H9 (cell line): ENCODE measurements at regions not wholly inside any gene's neighbourhood (a gene's known extent, or its start where the extent isn't known, plus 50 kb on each side); places are given as distances from the start of the nearest gene placed in this dataset.

Source experiments
- DNase-seq: peaks from one replicate; pipeline ENCODE4 v3.0.0-alpha.2; 2017
- H2AFZ ChIP-seq: one replicate; pipeline ENCODE4 v1.6.1; 2013; ENCODE audit warnings: mild to moderate bottlenecking, low read length, control low read depth, moderate library complexity
- H2AK5ac ChIP-seq: 2 replicates; pipeline ENCODE4 v1.6.1; 2013; ENCODE audit warnings: low read length, control low read depth, mixed read lengths; ENCODE audit not compliant: insufficient read length
- H2BK120ac ChIP-seq: one replicate; pipeline ENCODE4 v1.6.1; 2013; ENCODE audit warnings: low read depth, mild to moderate bottlenecking, low read length, control low read depth, inconsistent platforms; ENCODE audit not compliant: poor library complexity, severe bottlenecking
- H2BK12ac ChIP-seq: 2 replicates; pipeline ENCODE4 v1.6.1; 2013; ENCODE audit warnings: low read length, control low read depth, mixed read lengths, low read depth; ENCODE audit not compliant: insufficient read length
- H2BK15ac ChIP-seq: 2 replicates; pipeline ENCODE4 v1.6.1; 2013; ENCODE audit warnings: low read depth, low read length, control low read depth
- H2BK20ac ChIP-seq: one replicate; pipeline ENCODE4 v1.6.1; 2013; ENCODE audit warnings: low read depth, mild to moderate bottlenecking, low read length, control low read depth, inconsistent platforms; ENCODE audit not compliant: poor library complexity, severe bottlenecking
- H2BK5ac ChIP-seq: 2 replicates; pipeline ENCODE4 v1.6.1; 2013; ENCODE audit warnings: low read length, control low read depth, mixed read lengths; ENCODE audit not compliant: insufficient read length
- H3K14ac ChIP-seq: 2 replicates; pipeline ENCODE4 v1.6.1; 2013; ENCODE audit warnings: low read length, control low read depth; ENCODE audit not compliant: insufficient read depth
- H3K18ac ChIP-seq: 2 replicates; pipeline ENCODE4 v1.6.1; 2013; ENCODE audit warnings: low read depth, mild to moderate bottlenecking, mixed read lengths, low read length, control low read depth; ENCODE audit not compliant: insufficient read length
- H3K23ac ChIP-seq: 2 replicates; pipeline ENCODE4 v1.6.1; 2013; ENCODE audit warnings: low read length, control low read depth, mixed read lengths, low read depth; ENCODE audit not compliant: insufficient read length
- H3K23me2 ChIP-seq: 2 replicates; pipeline ENCODE4 v1.6.1; 2013; ENCODE audit warnings: low read depth, mild to moderate bottlenecking, mixed read lengths, low read length, control low read depth; ENCODE audit not compliant: insufficient read length, poor library complexity, severe bottlenecking
- H3K27ac ChIP-seq: 2 replicates; pipeline ENCODE4 v1.5.1; 2013; ENCODE audit warnings: low read length, control low read depth, mixed read lengths, low read depth; ENCODE audit not compliant: insufficient read length
- H3K27me3 ChIP-seq: 2 replicates; pipeline ENCODE4 v1.6.1; 2013; ENCODE audit warnings: low read length, control low read depth, inconsistent platforms; ENCODE audit not compliant: insufficient read depth
- H3K4ac ChIP-seq: 2 replicates; pipeline ENCODE4 v1.6.1; 2013; ENCODE audit warnings: low read depth, mild to moderate bottlenecking, control low read depth, inconsistent platforms, low read length, moderate library complexity
- H3K4me1 ChIP-seq: 2 replicates; pipeline ENCODE4 v1.6.1; 2013; ENCODE audit warnings: low read length, control low read depth, inconsistent platforms; ENCODE audit not compliant: insufficient read depth
- H3K4me2 ChIP-seq: 2 replicates; pipeline ENCODE4 v1.6.1; 2013; ENCODE audit warnings: low read length, control low read depth, mixed read lengths; ENCODE audit not compliant: insufficient read length, insufficient read depth
- H3K56ac ChIP-seq: 2 replicates; pipeline ENCODE4 v1.6.1; 2013; ENCODE audit warnings: low read depth, mild to moderate bottlenecking, mixed read lengths, low read length, control low read depth; ENCODE audit not compliant: insufficient read length
- H3K79me1 ChIP-seq: 2 replicates; pipeline ENCODE4 v1.6.1; 2013; ENCODE audit warnings: low read depth, mild to moderate bottlenecking, moderate library complexity, low read length, control low read depth, inconsistent platforms; ENCODE audit not compliant: insufficient read depth, poor library complexity, severe bottlenecking
- H3K79me2 ChIP-seq: 2 replicates; pipeline ENCODE4 v1.6.1; 2013; ENCODE audit warnings: low read length, control low read depth, inconsistent platforms; ENCODE audit not compliant: insufficient read depth
- H3K9ac ChIP-seq: 2 replicates; pipeline ENCODE4 v1.6.1; 2013; ENCODE audit warnings: low read length, control low read depth, mixed read lengths; ENCODE audit not compliant: insufficient read length; ENCODE audit errors: extremely low read depth
- H3K9me3 ChIP-seq: one replicate; pipeline ENCODE4 v1.6.1; 2013; ENCODE audit warnings: low read depth, low read length, inconsistent platforms; ENCODE audit not compliant: control insufficient read depth
- H3T11ph ChIP-seq: one replicate; pipeline ENCODE4 v1.6.1; 2013; ENCODE audit warnings: mild to moderate bottlenecking, low read length, control low read depth, inconsistent platforms
- H4K20me1 ChIP-seq: one replicate; pipeline ENCODE4 v1.6.1; 2013; ENCODE audit not compliant: control insufficient read depth, insufficient read length, insufficient read depth
- H4K5ac ChIP-seq: 2 replicates; pipeline ENCODE4 v1.6.1; 2013; ENCODE audit warnings: low read depth, mild to moderate bottlenecking, mixed read lengths, low read length, control low read depth; ENCODE audit not compliant: insufficient read length
- H4K8ac ChIP-seq: replicated peaks from 2 replicates; pipeline ENCODE4 v1.6.1; 2013; ENCODE audit warnings: low read length, control low read depth, mixed read lengths, low read depth; ENCODE audit not compliant: insufficient read length
- H4K91ac ChIP-seq: 2 replicates; pipeline ENCODE4 v1.6.1; 2013; ENCODE audit warnings: low read depth, mild to moderate bottlenecking, moderate library complexity, mixed read lengths, low read length, control low read depth; ENCODE audit not compliant: insufficient read length
- H3K27ac Mint-ChIP-seq, 3 experiments: 2 replicates in 2 of 3; 3 replicates in 1 of 3; pipeline ENCODE4 v1.8.0; 2020 to 2021; ENCODE audit warnings: mixed read lengths in 3 of 3, mild to moderate bottlenecking in 1 of 3, moderate library complexity in 1 of 3
- H3K27me3 Mint-ChIP-seq: 2 replicates; pipeline ENCODE4 v1.8.0; 2021; ENCODE audit warnings: low read depth, mild to moderate bottlenecking, moderate library complexity, mixed read lengths
- H3K36me3 Mint-ChIP-seq, 3 experiments: 2 replicates in 2 of 3; 3 replicates in 1 of 3; pipeline ENCODE4 v1.8.0; 2020 to 2021; ENCODE audit warnings: low read depth in 3 of 3, mixed read lengths in 3 of 3; ENCODE audit not compliant: insufficient read depth in 1 of 3
- H3K4me1 Mint-ChIP-seq, 2 experiments: 2 replicates each; pipeline ENCODE4 v1.8.0; 2020; ENCODE audit warnings: mixed read lengths in 2 of 2
- H3K4me3 Mint-ChIP-seq, 2 experiments: 2 replicates in 1 of 2; 3 replicates in 1 of 2; pipeline ENCODE4 v1.8.0; 2020 to 2021; ENCODE audit warnings: mild to moderate bottlenecking in 2 of 2, mixed read lengths in 2 of 2, moderate library complexity in 1 of 2
- H3K9me3 Mint-ChIP-seq, 2 experiments: 2 replicates in 1 of 2; 3 replicates in 1 of 2; pipeline ENCODE4 v1.8.0; 2020; ENCODE audit warnings: mild to moderate bottlenecking in 2 of 2, mixed read lengths in 2 of 2, moderate library complexity in 1 of 2
- WGBS: extraction: QIAGEN DNeasy Blood & Tissue Kit; methylation state at CpG from one replicate; pipeline ENCODE4 v1.1.7; 2013; ENCODE audit warnings: missing lambda C conversion rate, low lambda C conversion rate, mixed read lengths; ENCODE audit not compliant: insufficient read length; ENCODE audit errors: extremely low coverage; 5-methylcytosine and 5-hydroxymethylcytosine counted together
- TF ChIP-seq, protein P1 (sequence below): fragments of 200-600 bp; sonication (generic); conservative IDR thresholded peaks from 3 replicates; pipeline ENCODE4 v1.8.0; 2021; ENCODE audit warnings: antibody characterized with exemption, mild to moderate bottlenecking

GRCh38 chr13:40484101-40484800, 182.2 kb downstream of the FOXO1 start:
- Histone ChIP-seq H4K20me1 (no peaks in the 10 kb centered on the region), H3K14ac (no peak overlapping the region), H4K91ac (no peak overlapping the region), H2AFZ (no peak overlapping the region), H3K4me1 (peaks cover 3% of the 10 kb centered on the region; the same call in 1 of the 2 replicates), H2AK5ac (no peak overlapping the region), H2BK12ac (no peak overlapping the region), H4K5ac (no peak overlapping the region), H3K27me3 (no peaks in the 10 kb centered on the region), H3K23me2 (no peaks in the 10 kb centered on the region), H3K9ac (no peak overlapping the region), H3K4ac (no peak overlapping the region), H3K56ac (no peak overlapping the region), H3T11ph (no peak overlapping the region), H4K8ac (no peak overlapping the region), H3K9me3 (no peaks in the 10 kb centered on the region), H3K4me2 (no peak overlapping the region), H2BK20ac (no peak overlapping the region), H3K18ac (no peak overlapping the region), H3K23ac (no peak overlapping the region), H2BK120ac (no peak overlapping the region), H3K79me2 (no peaks in the 10 kb centered on the region), H3K79me1 (no peaks in the 10 kb centered on the region), H3K27ac (no peak overlapping the region), H2BK15ac (no peak overlapping the region), H2BK5ac (no peak overlapping the region)
- Mint-ChIP-seq H3K27me3 (no peaks in the 10 kb centered on the region; the same call in 1 of the 2 replicates), H3K27ac (0 out of 7 replicates have a peak overlapping the region, but pooled peaks of 1 of the 3 experiments have one; percentile 2), H3K4me3 (no peak overlapping the region), H3K9me3 (no peaks in the 10 kb centered on the region), H3K36me3 (no peaks in the 10 kb centered on the region), H3K4me1 (peaks cover 55% of the 10 kb centered on the region in 2 experiments)
- no CpG with 5 or more reads among the region's 14 CpGs for WGBS
- DNase-seq: no peak
- TF ChIP-seq, protein P1, sequence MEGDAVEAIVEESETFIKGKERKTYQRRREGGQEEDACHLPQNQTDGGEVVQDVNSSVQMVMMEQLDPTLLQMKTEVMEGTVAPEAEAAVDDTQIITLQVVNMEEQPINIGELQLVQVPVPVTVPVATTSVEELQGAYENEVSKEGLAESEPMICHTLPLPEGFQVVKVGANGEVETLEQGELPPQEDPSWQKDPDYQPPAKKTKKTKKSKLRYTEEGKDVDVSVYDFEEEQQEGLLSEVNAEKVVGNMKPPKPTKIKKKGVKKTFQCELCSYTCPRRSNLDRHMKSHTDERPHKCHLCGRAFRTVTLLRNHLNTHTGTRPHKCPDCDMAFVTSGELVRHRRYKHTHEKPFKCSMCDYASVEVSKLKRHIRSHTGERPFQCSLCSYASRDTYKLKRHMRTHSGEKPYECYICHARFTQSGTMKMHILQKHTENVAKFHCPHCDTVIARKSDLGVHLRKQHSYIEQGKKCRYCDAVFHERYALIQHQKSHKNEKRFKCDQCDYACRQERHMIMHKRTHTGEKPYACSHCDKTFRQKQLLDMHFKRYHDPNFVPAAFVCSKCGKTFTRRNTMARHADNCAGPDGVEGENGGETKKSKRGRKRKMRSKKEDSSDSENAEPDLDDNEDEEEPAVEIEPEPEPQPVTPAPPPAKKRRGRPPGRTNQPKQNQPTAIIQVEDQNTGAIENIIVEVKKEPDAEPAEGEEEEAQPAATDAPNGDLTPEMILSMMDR: no peak
